ENCODE measurements at regions not wholly inside any gene's neighbourhood (a gene's known extent, or its start where the extent isn't known, plus 50 kb on each side); places are given as distances from the start of the nearest gene placed in this dataset.

DNA sequence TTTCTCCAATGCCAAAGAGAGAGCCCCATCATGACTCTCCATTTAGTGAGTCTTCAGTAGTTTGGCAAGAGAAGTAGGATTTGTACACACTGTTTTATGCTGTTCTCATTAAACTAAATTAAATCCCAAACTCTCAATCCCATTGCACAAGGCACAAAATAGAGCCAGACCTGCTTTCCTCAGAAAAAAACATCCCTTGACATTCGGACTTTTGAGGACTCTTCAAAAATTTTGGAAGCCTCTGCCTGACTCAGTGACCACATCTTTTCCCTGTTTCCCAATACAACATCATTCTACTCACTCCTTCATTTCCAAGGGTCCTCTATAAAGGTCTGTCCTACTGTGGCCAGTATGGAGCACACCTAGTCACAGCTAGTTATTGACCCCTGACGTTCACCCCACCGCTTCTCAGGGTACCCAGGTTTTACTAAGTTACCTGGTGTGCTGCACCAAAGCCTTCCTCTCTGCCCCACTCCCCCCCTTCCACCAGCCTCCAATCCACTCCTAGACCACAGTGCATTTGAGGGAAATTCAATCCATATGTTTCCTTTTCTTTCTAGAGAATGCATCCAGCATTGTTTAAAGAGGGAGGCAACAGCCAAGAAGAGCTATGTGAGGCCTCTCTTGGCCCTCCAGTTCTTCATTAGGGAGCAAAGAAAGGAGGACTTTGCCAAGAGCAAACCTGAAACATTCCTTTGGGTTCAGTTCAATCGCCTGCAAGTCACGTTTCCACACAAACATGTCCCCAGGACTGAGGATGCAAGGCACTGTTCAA lies 428.7 kb downstream of the PLPP3 start:
- no peak overlapping the region for H3K27ac ChIP-seq
- TF ChIP-seq, protein P1, sequence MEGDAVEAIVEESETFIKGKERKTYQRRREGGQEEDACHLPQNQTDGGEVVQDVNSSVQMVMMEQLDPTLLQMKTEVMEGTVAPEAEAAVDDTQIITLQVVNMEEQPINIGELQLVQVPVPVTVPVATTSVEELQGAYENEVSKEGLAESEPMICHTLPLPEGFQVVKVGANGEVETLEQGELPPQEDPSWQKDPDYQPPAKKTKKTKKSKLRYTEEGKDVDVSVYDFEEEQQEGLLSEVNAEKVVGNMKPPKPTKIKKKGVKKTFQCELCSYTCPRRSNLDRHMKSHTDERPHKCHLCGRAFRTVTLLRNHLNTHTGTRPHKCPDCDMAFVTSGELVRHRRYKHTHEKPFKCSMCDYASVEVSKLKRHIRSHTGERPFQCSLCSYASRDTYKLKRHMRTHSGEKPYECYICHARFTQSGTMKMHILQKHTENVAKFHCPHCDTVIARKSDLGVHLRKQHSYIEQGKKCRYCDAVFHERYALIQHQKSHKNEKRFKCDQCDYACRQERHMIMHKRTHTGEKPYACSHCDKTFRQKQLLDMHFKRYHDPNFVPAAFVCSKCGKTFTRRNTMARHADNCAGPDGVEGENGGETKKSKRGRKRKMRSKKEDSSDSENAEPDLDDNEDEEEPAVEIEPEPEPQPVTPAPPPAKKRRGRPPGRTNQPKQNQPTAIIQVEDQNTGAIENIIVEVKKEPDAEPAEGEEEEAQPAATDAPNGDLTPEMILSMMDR (conservative IDR thresholded peaks at IDR 0.05), result no peak

DNA sequence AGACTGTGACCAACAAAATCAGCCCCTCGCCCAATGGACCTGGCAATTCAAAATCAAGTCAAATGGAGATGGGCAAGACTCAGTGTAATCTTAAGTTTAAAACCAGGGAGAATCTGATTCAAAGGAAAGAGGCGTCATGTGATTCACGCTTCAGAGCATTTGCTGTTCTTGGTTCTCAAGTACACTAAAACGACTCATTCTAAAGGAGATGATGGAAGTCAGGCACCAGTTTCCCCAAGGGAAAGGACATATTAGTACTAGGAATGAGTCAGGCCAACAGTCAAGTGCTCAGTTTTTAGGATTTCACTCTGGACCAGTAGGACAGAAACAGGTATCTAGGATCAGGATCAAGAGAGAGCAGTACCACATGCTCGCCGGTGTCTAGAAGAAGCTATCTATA lies 429.6 kb downstream of the PLPP3 start:
- TF ChIP-seq, protein P1 (conservative IDR thresholded peaks at IDR 0.05), result no peak
- H3K27ac ChIP-seq, result no peak overlapping the region

DNA sequence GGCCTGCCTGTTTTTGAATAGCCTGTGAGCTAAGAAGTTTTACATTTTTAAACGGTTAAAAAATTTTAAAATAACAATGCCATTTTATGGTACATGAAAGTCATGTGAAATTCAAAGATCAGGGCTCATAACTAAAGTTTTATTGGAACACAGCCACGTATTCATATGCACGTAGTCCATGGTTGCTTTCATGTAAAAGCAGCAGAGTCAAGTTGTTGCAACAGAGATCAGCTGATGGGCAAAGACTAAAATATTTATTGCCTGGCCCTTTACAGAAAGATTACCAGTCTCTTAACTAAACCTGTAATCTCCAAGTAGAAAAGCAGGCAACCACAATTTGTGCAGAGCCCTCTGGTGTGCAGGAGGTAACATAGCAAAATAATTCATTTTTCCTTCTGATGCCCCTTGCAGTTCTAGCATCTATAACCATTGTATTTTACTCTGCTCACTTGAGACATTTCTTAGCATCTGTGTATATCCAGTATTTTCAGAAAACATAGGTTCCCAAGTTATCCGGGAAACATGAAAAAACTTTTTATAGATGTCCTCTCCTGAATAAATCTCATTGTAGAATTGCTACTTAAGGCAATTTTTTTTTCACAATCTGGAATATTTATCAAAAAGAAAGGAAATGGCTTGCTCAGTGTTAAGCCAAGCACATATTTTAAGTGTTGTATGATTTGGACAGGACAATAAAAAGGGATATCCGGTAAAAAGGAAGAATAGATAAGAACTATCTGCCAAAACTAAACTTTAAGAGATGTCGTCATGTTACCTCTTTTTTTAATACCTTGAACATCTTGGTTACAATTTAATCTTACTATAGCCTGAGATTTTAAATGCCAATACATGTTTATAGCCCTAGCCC lies 430.8 kb downstream of the PLPP3 start:
- no peak overlapping the region for H3K27ac ChIP-seq
- TF ChIP-seq, protein P1 (conservative IDR thresholded peaks at IDR 0.05), result no peak

DNA sequence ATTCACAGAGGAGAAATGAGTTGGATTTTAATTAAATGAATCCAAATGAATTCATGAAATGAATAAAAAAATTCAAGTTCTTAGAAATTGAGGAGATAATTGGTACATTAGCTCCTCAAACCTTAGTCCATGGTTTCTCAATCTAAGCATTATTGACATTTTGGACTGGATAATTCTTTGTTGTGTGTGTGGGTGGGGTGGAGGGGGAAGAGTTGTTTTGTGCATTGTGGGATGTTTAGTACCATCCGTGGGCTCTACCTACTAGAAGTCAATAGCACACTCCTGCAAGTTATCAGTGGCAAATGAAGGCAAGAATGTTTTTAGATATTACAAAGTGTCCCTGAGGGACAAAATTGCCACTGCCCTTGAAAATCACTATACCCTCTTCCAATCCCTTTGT lies 431.9 kb downstream of the PLPP3 start:
- TF ChIP-seq, protein P1 (conservative IDR thresholded peaks at IDR 0.05), result no peak
- no peak overlapping the region for H3K27ac ChIP-seq

DNA sequence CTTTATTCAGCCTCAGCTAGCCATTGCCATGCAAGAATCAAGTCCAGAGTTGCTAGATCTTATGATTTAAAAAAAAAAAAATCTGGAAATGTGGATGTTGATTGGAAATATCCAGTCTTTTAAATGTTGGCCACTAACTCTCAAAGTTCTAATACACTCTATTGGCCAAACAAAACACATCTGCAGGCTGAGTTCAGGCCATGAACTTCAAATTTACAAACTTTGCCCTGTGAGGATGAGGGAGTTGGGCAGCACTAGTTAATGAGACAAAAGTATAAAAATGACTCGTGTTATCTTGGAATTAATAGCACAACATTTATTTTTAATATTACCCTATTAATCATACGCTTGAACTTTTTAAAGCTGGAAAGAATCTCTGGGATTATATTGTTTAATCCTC lies 432.3 kb downstream of the PLPP3 start:
- no peak overlapping the region; the same call in 1 of the 2 replicates for H3K27ac ChIP-seq
- TF ChIP-seq, protein P1 (conservative IDR thresholded peaks at IDR 0.05), result no peak

DNA sequence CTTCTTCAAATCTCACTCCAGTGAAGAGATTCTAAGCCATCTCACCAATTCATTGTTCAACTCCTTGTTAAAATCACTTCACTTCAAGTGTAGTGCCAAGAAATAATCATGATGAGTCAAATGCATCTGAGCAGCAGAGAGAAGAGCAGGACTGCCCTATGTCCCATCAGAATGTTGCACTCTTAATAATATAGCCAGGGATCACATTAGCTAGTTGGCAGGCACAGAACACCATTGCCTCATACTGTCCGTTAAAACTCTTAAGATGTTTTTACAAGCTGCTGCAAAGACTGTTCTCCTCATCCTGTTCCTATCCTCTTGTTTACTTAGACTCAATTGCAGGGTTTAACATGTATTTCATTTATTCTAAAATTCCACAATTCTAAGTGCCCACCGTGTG lies 432.9 kb downstream of the PLPP3 start:
- TF ChIP-seq, protein P1 (conservative IDR thresholded peaks at IDR 0.05), result no peak
- peak overlapping the region; percentile 16; the same call in 1 of the 2 replicates for H3K27ac ChIP-seq

DNA sequence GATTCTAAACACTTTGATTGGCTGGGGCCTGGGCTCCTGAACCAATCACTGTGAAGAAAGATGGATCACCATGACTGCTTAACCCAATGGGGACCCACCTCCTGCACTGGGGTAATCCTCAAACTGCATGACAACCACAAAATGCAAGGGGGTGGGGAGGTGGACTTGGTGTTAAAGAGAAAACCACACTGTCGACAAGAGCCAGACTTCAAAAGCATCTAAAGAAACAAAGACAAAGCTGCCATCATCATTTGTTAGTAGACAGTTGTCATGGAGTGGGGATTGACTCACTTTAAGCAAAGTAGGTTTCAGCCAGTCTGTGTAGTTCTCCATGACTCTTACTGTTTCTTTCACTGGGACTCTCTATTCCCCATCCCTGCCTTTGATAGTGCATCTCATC lies 433.8 kb downstream of the PLPP3 start:
- H3K27ac ChIP-seq, result no peak overlapping the region
- TF ChIP-seq, protein P1 (conservative IDR thresholded peaks at IDR 0.05), result no peak

Measured in VCaP (cell line).